ENCODE measurements at regions not wholly inside any gene's neighbourhood (a gene's known extent, or its start where the extent isn't known, plus 50 kb on each side); places are given as distances from the start of the nearest gene placed in this dataset.
A peak's percentile ranks its signal among the peaks of the same experiment; 100 is the strongest.

GRCh38 chr4:169912996-169913395 is 113.2 kb downstream of the MFAP3L start:
- Histone ChIP-seq H3K36me3 (ENCODE audit: control insufficient read depth in 2 of 3, insufficient read depth in 3 of 3, low read length in 3 of 3) (no peaks in the 10 kb centered on the region), H3K4me3 (ENCODE audit: low read length in 3 of 3) (peak overlapping the region in 2 of 3 donors; percentile 16 to 23), H3K27ac (ENCODE audit: low read depth in 2 of 2, low read length in 2 of 2) (peak overlapping the region; percentile 7 to 52), H3K9ac (ENCODE audit: low read length in 3 of 3) (no peak overlapping the region), H3K9me3 (ENCODE audit: control insufficient read depth in 2 of 3, insufficient read depth in 1 of 3, low read length in 3 of 3) (no peaks in the 10 kb centered on the region), H3K27me3 (ENCODE audit: control insufficient read depth, insufficient read depth, low read length) (no peaks in the 10 kb centered on the region), H3K4me1 (ENCODE audit: control insufficient read depth in 2 of 3, insufficient read depth in 2 of 3, low read depth in 1 of 3, low read length in 3 of 3) (peaks cover 0 to 11% (median 0%) of the 10 kb centered on the region in 3 donors)
- DNase-seq (no peak), FAIRE-seq (no peak)
- TF ChIP-seq, protein P1, sequence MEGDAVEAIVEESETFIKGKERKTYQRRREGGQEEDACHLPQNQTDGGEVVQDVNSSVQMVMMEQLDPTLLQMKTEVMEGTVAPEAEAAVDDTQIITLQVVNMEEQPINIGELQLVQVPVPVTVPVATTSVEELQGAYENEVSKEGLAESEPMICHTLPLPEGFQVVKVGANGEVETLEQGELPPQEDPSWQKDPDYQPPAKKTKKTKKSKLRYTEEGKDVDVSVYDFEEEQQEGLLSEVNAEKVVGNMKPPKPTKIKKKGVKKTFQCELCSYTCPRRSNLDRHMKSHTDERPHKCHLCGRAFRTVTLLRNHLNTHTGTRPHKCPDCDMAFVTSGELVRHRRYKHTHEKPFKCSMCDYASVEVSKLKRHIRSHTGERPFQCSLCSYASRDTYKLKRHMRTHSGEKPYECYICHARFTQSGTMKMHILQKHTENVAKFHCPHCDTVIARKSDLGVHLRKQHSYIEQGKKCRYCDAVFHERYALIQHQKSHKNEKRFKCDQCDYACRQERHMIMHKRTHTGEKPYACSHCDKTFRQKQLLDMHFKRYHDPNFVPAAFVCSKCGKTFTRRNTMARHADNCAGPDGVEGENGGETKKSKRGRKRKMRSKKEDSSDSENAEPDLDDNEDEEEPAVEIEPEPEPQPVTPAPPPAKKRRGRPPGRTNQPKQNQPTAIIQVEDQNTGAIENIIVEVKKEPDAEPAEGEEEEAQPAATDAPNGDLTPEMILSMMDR (IDR thresholded peaks at IDR 0.05; ENCODE audit: borderline replicate concordance, extremely low read depth, insufficient read depth): no peak
- intact Hi-C loops (cut with DNase I): no loop called here

GRCh38 chr4:169909897-169910296 is 116.3 kb downstream of the MFAP3L start:
- no peaks in the 10 kb centered on the region for H3K36me3 ChIP-seq (ENCODE audit: control insufficient read depth in 2 of 3, insufficient read depth in 3 of 3, low read length in 3 of 3)
- H3K27ac ChIP-seq (ENCODE audit: low read depth in 2 of 2, low read length in 2 of 2): no peak overlapping the region
- intact Hi-C loops (cut with DNase I): no loop called here
- DNase-seq: peak in 1 of 5 donors; percentile 17
- no peak for FAIRE-seq
- H3K9me3 ChIP-seq (ENCODE audit: control insufficient read depth in 2 of 3, insufficient read depth in 1 of 3, low read length in 3 of 3): no peaks in the 10 kb centered on the region
- TF ChIP-seq, protein P1 (IDR thresholded peaks at IDR 0.05; ENCODE audit: borderline replicate concordance, extremely low read depth, insufficient read depth): no peak
- peaks cover 0 to 18% (median 0%) of the 10 kb centered on the region in 3 donors for H3K4me1 ChIP-seq (ENCODE audit: control insufficient read depth in 2 of 3, insufficient read depth in 2 of 3, low read depth in 1 of 3, low read length in 3 of 3)
- peak overlapping the region in 1 of 3 donors; percentile 27 for H3K4me3 ChIP-seq (ENCODE audit: low read length in 3 of 3)
- H3K27me3 ChIP-seq (ENCODE audit: control insufficient read depth, insufficient read depth, low read length): no peaks in the 10 kb centered on the region
- peak overlapping the region in 1 of 3 donors; percentile 30 for H3K9ac ChIP-seq (ENCODE audit: low read length in 3 of 3)

GRCh38 chr4:169909479-169909878 is 116.7 kb downstream of the MFAP3L start:
- peak overlapping the region in 1 of 3 donors; percentile 27 for H3K4me3 ChIP-seq (ENCODE audit: low read length in 3 of 3)
- H3K9me3 ChIP-seq (ENCODE audit: control insufficient read depth in 2 of 3, insufficient read depth in 1 of 3, low read length in 3 of 3): no peaks in the 10 kb centered on the region
- no peak overlapping the region for H3K27ac ChIP-seq (ENCODE audit: low read depth in 2 of 2, low read length in 2 of 2)
- no peaks in the 10 kb centered on the region for H3K27me3 ChIP-seq (ENCODE audit: control insufficient read depth, insufficient read depth, low read length)
- TF ChIP-seq, protein P1 (IDR thresholded peaks at IDR 0.05; ENCODE audit: borderline replicate concordance, extremely low read depth, insufficient read depth): no peak
- DNase-seq: peak in 1 of 5 donors; percentile 12
- H3K36me3 ChIP-seq (ENCODE audit: control insufficient read depth in 2 of 3, insufficient read depth in 3 of 3, low read length in 3 of 3): no peaks in the 10 kb centered on the region
- peak overlapping the region in 1 of 3 donors; percentile 30 for H3K9ac ChIP-seq (ENCODE audit: low read length in 3 of 3)
- peaks cover 0 to 18% (median 0%) of the 10 kb centered on the region in 3 donors for H3K4me1 ChIP-seq (ENCODE audit: control insufficient read depth in 2 of 3, insufficient read depth in 2 of 3, low read depth in 1 of 3, low read length in 3 of 3)
- intact Hi-C loops (cut with DNase I): no loop called here
- FAIRE-seq: no peak

GRCh38 chr4:169907705-169908104 is 118.5 kb downstream of the MFAP3L start:
- intact Hi-C loops (cut with DNase I): no loop called here

More at GRCh38 chr4:169907705-169908104, 118.5 kb downstream of the MFAP3L start:
- TF ChIP-seq, protein P1 (IDR thresholded peaks at IDR 0.05; ENCODE audit: borderline replicate concordance, extremely low read depth, insufficient read depth): no peak
- Histone ChIP-seq H3K9me3 (ENCODE audit: control insufficient read depth in 2 of 3, insufficient read depth in 1 of 3, low read length in 3 of 3) (no peaks in the 10 kb centered on the region), H3K36me3 (ENCODE audit: control insufficient read depth in 2 of 3, insufficient read depth in 3 of 3, low read length in 3 of 3) (no peaks in the 10 kb centered on the region), H3K4me1 (ENCODE audit: control insufficient read depth in 2 of 3, insufficient read depth in 2 of 3, low read depth in 1 of 3, low read length in 3 of 3) (peaks cover 0 to 15% (median 0%) of the 10 kb centered on the region in 3 donors), H3K27ac (ENCODE audit: low read depth in 2 of 2, low read length in 2 of 2) (no peak overlapping the region), H3K4me3 (ENCODE audit: low read length in 3 of 3) (no peak overlapping the region), H3K27me3 (ENCODE audit: control insufficient read depth, insufficient read depth, low read length) (no peaks in the 10 kb centered on the region), H3K9ac (ENCODE audit: low read length in 3 of 3) (no peak overlapping the region)
- DNase-seq (no peak), FAIRE-seq (no peak)
